DMS53 (cell line): ENCODE measurements at regions not wholly inside any gene's neighbourhood (a gene's known extent, or its start where the extent isn't known, plus 50 kb on each side); places are given as distances from the start of the nearest gene placed in this dataset.

Source experiments
- DNase-seq: peaks from one replicate; lab custom pipeline; 2025; lab: John Stamatoyannopoulos, UW

- DNase-seq, result no peak
Observed at GRCh38 chr7:54701982-54702381, 57.0 kb downstream of the SEC61G start.

GRCh38 chr7:54699715-54700114 is 59.3 kb downstream of the SEC61G start:
- no peak for DNase-seq

- DNase-seq, result no peak
Observed at GRCh38 chr7:54697659-54698186, 61.3 kb downstream of the SEC61G start.

GRCh38 chr7:54690892-54691291 is 68.1 kb downstream of the SEC61G start:
- no peak for DNase-seq

- no peak for DNase-seq
Observed at GRCh38 chr7:54690050-54690443, 69.0 kb downstream of the SEC61G start.

- DNase-seq, result no peak
Observed at GRCh38 chr7:54689394-54690049, 69.5 kb downstream of the SEC61G start.

- DNase-seq, result no peak
Observed at GRCh38 chr7:54687462-54688212, 71.4 kb downstream of the SEC61G start.

- no peak for DNase-seq
Observed at GRCh38 chr7:54680377-54681005, 78.5 kb downstream of the SEC61G start.

GRCh38 chr7:54679490-54679817 is 79.6 kb downstream of the SEC61G start:
- DNase-seq, result no peak

GRCh38 chr7:54678763-54679489 is 80.1 kb downstream of the SEC61G start:
- peak; percentile 44 for DNase-seq

- no peak for DNase-seq
Observed at GRCh38 chr7:54674891-54675290, 84.1 kb downstream of the SEC61G start.

GRCh38 chr7:54672519-54672918 is 86.5 kb downstream of the SEC61G start:
- DNase-seq, result no peak

- peak; percentile 85 for DNase-seq
Observed at GRCh38 chr7:54664235-54665228, 94.5 kb downstream of the SEC61G start.

- peak; percentile 60 for DNase-seq
Observed at GRCh38 chr7:54663603-54664234, 95.3 kb downstream of the SEC61G start.

- no peak for DNase-seq
Observed at GRCh38 chr7:54663186-54663585, 95.8 kb downstream of the SEC61G start.

GRCh38 chr7:54662701-54663100 is 96.3 kb downstream of the SEC61G start:
- no peak for DNase-seq

- no peak for DNase-seq
Observed at GRCh38 chr7:54653905-54654304, 105.1 kb downstream of the SEC61G start.

- no peak for DNase-seq
Observed at GRCh38 chr7:54643064-54643463, 100.9 kb downstream of the VSTM2A start.

GRCh38 chr7:54637712-54638396 is 95.7 kb downstream of the VSTM2A start:
- DNase-seq, result no peak

- no peak for DNase-seq
Observed at GRCh38 chr7:54632696-54633095, 90.5 kb downstream of the VSTM2A start.
